ENCODE measurements at regions not wholly inside any gene's neighbourhood (a gene's known extent, or its start where the extent isn't known, plus 50 kb on each side); places are given as distances from the start of the nearest gene placed in this dataset.

DNA sequence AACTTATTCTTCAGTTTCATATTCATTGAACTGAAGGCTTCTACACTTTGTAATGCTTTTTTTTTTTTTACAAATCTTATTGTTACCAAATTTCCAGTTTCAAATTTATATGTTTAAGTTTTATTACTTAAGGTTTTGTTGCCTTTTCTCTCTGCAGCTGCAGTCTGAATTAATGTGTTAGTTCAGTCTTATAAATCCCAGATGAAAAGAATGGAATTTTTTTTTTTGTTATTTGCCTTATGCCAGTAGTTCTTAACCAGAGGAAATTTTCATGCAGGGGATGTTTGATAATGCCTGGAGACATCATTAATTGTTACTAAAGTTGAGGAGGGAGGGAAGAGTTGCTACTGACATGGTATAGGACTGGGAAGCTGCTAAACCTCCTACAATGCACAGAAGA lies 367.9 kb upstream of the SPRY2 start:
- no peaks in the 10 kb centered on the region for H3K79me1 ChIP-seq (ENCODE audit: low read depth in 1 of 2, low read length in 2 of 2)
- no peak overlapping the region for H2AFZ ChIP-seq (replicated peaks; ENCODE audit: low read length, poor library complexity)
- H2AK9ac ChIP-seq (replicated peaks; ENCODE audit: low read depth, low read length, poor library complexity) = no peak overlapping the region
- no peak overlapping the region for H3K4ac ChIP-seq (ENCODE audit: low read depth, low read length)
- peaks cover 6% of the 10 kb centered on the region for H3K9me3 ChIP-seq (ENCODE audit: control insufficient read depth, insufficient read depth, low read length)
- no peak overlapping the region for H2BK15ac ChIP-seq (ENCODE audit: low read depth, low read length)
- dilution Hi-C loops (cut with HindIII; ENCODE audit: low sequenced_read_pairs, unreplicated experiment) (no loop called here), intact Hi-C loops (cut with micrococcal nuclease) (no loop called here), in situ Hi-C loops (cut with MboI; ENCODE audit: low sequenced_read_pairs) (no loop called here)
- H2BK20ac ChIP-seq (ENCODE audit: low read depth, low read length) = no peak overlapping the region
- no peak overlapping the region for H3K18ac ChIP-seq (ENCODE audit: low read depth, low read length)
- H3K27ac ChIP-seq (ENCODE audit: insufficient read depth, low read length) = no peak overlapping the region
- H2BK120ac ChIP-seq (ENCODE audit: low read depth, low read length) = no peak overlapping the region
- TF ChIP-seq NFE2L2 (IDR thresholded peaks at IDR 0.05; ENCODE audit: low read depth, low read length) = no peak
- no peak for TF ChIP-seq SMC3 (IDR thresholded peaks at IDR 0.05; ENCODE audit: low read depth, low read length)
- no peak for TF ChIP-seq ELK1 (IDR thresholded peaks at IDR 0.05; ENCODE audit: borderline replicate concordance, low read depth, low read length)
- no peak for TF ChIP-seq USF2 (IDR thresholded peaks at IDR 0.05; ENCODE audit: low read depth, low read length)
- TF ChIP-seq CEBPB (IDR thresholded peaks at IDR 0.05; ENCODE audit: low read depth, low read length) = no peak
- no peak for TF ChIP-seq FOS (IDR thresholded peaks at IDR 0.05; ENCODE audit: low read depth, low read length)
- TF ChIP-seq RFX5 (IDR thresholded peaks at IDR 0.05; ENCODE audit: low read depth, low read length) = no peak
- no peak for TF ChIP-seq MAFK (IDR thresholded peaks at IDR 0.05; ENCODE audit: low read depth, low read length)
- H3K27me3 ChIP-seq (ENCODE audit: control insufficient read depth, insufficient read depth, low read length) = no peaks in the 10 kb centered on the region
- no peak overlapping the region for H4K91ac ChIP-seq (ENCODE audit: insufficient read depth, low read depth, low read length)
- ATAC-seq (ENCODE audit: low read depth) = no peak
- H3K4me1 ChIP-seq (ENCODE audit: control insufficient read depth, insufficient read depth, low read length) = no peaks in the 10 kb centered on the region
- H2AK5ac ChIP-seq (ENCODE audit: low read depth, low read length) = no peak overlapping the region
- H3K14ac ChIP-seq (replicated peaks; ENCODE audit: low read depth, low read length) = no peak overlapping the region
- H3K9me1 ChIP-seq (ENCODE audit: insufficient read depth, low read length) = no peaks in the 10 kb centered on the region
- CTCF ChIA-PET = no interaction called here
- DNase-seq = no peak
- no peak overlapping the region for H3K56ac ChIP-seq (ENCODE audit: extremely low read depth, insufficient read depth, low read length)
- no TSS peak for BruUV-seq (replicated peaks)
- H2BK5ac ChIP-seq (ENCODE audit: low read depth, low read length, poor library complexity, severe bottlenecking) = no peak overlapping the region
- H4K5ac ChIP-seq (ENCODE audit: low read depth, low read length) = no peak overlapping the region
- H3K9ac ChIP-seq (ENCODE audit: low read depth, low read length) = no peak overlapping the region
- no peak overlapping the region for H4K8ac ChIP-seq (ENCODE audit: low read depth in 2 of 2, low read length in 2 of 2)
- no peaks in the 10 kb centered on the region for H4K20me1 ChIP-seq (ENCODE audit: insufficient read depth, low read length)
- H3K36me3 ChIP-seq (ENCODE audit: control insufficient read depth, insufficient read depth, low read length) = no peaks in the 10 kb centered on the region
- no peak overlapping the region for H3K4me2 ChIP-seq (ENCODE audit: low read depth, low read length)
- no peak overlapping the region for H3K4me3 ChIP-seq (ENCODE audit: insufficient read depth, low read depth, low read length)
- H3K23ac ChIP-seq (ENCODE audit: low read depth, low read length) = no peak overlapping the region
- POLR2A ChIA-PET (ENCODE audit: unreplicated experiment) = no interaction called here

All from IMR-90 (cell line).